ENCODE measurements at regions not wholly inside any gene's neighbourhood (a gene's known extent, or its start where the extent isn't known, plus 50 kb on each side); places are given as distances from the start of the nearest gene placed in this dataset.

GRCh38 chr2:219868635-219869034, 241.2 kb downstream of the SLC4A3 start:
- TF ChIP-seq CTCF (IDR thresholded peaks at IDR 0.05) (no peak), POLR2A (IDR thresholded peaks at IDR 0.05) (no peak)
